ENCODE measurements at regions not wholly inside any gene's neighbourhood (a gene's known extent, or its start where the extent isn't known, plus 50 kb on each side); places are given as distances from the start of the nearest gene placed in this dataset.

DNA sequence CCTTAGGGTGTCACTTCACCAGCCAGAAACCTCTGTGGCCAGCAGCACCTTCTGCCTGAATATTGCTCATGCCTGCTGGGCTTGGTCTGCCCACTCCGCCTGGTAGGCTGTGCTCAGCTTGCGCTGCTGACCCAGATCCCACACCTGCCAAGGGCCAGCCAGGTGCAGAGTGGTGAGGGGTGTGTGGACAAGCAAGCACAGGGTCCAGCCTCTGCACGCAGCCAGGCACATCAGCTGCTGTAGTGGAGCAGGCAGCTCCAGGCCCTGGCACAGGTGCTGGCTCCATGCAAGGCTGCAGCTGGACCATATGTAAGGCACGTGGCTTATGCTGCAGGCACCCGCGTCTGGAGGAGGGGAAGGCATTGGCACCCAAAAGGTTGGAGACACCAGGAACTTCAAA lies 567.4 kb downstream of the INHBA start:
- DNase-seq (ENCODE audit: low read depth): no peak

DNA sequence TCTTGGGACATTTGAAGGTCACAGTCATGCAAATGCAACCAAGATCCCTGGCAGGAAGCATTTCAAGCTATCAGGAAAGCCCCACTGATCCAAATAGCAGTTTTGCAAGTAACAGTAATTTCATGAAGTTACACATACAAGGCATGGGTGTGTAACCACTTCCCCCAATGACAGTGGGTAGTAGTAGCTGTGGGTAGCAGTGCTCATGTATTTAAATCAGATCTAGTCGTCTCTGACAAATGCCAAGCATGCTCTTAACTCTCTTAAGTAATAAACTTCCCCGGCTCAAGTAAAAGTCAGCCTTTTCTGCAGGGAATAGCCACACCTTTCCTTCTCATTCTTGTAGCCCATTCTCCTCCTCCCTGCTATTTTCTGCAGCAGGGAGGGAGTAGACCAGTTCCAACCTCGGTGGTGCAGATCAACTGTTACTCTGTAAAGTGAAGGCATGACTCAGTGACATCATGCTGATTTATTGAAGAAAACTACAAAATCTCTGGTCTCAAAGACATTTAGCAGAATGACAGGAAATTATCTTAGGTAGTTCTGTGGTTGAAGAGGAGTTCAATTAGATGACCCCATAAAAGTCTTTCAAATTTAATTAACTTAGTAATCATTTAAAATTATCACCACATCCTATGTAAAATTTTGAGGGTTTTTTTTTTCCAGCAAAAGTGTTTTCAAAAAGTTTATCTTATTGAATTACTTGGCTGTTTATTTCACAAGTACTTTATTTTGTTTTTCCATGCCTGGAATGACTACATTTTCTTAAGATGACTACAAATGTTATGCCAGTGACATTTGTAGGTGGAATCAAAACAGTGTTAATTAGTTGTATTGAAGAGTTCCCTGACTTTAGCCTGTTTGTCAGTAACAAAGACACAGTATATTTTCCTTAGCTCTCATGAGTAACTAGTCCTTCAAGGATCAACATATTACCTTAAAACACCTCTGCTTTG lies 568.3 kb downstream of the INHBA start:
- peak; percentile 81 for DNase-seq (ENCODE audit: low read depth)

DNA sequence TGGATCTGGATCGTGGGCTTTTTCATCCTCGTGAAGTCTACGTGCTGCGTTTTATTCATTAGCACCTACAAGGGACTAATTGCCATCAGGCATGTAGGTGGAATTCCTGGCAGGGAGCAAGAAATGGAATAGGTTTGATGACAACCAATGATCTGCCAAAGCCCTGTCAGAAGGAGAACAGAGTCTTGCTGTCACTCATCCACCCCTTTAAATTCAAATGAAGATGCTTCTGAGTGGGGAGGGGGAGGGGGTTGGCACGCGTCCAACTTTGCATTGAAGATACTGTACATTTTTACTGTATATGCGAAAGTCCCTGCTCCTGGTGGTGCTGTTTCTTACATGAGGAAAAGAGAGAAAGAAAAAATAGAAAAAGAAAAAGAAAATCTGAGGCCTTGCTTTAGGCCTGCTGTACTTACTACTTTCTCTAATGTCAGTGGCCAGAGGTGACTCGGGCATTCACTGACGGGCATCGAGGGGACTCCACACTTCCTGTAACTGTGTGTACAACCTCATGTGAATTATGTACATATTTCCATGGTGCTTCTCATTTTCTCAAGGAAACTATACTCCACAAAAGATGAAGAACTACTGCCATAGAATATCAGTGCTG lies 569.1 kb downstream of the INHBA start:
- DNase-seq (ENCODE audit: low read depth): peak; percentile 4

DNA sequence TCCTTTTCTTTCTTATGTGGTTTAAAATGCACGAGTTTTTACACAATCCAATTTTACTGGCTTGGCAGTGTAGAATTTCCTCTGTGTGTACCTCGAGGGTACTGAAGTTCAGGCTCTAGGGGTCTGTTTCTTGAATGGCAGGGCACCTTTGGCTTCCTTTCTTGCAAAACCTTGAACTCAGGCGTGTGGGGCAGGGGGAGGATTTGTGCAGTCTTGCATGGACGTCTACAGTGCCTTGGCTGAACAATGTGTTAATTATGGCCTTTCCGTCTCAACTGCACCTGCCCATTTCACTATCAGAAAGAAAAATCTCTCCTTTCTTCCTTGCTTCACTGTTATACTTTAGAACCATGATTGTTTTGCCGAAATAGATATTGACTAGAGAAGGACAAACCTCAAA lies 570.9 kb downstream of the INHBA start:
- DNase-seq (ENCODE audit: low read depth): no peak

DNA sequence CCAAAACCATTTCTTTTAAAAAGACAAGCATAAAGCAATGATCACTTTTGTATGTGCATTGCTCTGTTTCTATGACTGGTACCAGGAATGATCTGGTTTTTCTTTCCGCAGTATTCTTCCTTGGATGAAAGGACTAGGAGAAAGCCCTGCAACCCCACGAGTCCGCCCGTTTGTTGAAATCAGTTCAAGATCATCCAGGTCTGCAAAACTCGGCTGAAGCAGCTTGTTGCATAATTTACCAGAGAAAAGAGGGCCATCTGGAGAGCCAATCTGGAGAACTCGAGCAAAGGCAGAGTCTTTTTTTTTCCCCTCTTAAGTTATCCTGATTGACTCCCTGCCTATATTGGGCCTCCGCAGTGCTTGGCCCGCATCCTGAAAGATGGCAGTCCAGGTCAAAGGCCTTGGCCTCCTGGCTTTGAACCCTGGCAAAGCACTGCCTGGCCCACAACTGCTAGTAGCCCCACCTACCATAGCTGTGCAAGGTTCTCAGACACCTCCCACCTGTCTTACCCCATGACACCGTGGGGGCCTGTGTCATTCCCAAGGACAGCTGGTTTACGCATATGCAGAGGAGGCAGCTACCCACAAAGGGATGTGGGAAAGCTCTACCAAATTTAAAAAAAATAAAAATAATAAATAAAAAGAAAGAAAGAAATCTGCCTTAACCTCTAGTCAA lies 572.2 kb downstream of the INHBA start:
- DNase-seq (ENCODE audit: low read depth): no peak

DNA sequence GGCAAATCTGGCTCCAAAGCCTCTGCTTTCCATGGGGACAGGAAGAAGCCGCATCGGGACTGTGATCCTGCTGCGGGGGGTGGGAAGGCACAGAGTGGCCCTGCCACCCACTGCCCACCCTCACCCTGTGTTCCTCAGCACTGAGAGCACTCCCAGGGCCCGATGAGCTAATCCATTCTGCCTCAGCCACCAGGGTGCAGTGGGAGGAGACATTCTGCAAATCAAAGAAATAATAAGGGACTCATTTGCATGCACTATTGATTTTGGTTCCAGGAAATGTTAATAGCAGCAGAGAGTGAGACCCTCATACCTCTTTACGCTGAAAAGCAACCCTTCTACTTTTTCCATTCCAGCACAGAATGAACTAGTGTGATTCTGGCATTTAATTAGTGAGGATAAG lies 572.8 kb downstream of the INHBA start:
- DNase-seq (ENCODE audit: low read depth): no peak

DNA sequence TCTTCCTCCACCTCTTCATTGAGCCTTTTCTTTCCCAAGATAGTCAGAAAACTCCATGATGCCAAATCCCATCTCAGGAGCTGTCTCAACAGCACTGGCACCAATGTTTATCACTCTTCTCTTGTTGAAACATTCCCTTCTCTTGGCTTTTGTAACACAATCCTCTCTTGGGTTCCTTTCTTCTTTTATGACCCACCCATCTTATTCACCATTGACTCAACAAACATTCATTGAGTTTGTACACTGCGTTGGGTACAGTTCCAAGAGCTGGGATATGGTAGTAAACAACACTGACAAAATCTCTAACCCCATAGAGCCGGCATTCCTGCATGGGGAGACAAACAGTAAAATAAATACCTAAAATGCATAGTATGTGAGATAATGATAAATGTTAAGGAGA lies 577.5 kb downstream of the INHBA start:
- no peak for DNase-seq (ENCODE audit: low read depth)

DNA sequence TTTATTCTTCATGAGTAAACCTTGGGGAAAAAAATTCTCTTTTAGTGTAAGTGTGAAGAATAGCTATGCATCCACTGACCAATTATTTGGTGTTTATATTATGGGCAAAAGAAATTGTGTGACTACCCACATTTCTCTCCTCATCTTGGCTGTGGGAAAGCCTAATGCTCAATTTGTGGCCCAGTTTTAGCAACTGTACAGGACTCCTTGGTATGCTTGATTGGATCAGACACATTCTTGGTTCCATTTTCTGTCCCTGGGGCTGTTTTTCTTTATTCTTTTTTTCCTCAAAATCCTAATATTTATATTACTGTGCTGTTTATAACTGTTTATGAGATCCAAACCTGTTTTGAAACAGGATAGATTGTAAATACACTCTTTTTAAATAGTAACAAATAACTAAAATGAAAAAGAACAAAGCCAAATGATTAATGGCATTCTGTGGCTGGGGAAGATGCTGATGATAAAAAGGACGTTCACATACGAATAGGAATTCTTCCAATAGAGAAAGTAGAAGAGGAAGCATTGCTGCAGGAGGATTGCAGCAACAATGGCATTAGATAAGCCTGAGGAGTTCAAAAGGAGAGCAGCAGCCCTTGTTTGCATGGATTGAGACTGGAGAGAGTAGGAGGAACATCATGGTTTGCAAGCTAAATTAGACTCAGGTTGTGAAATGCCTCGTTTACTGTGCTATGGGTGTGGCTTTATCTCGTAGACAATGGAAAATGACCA lies 580.5 kb downstream of the INHBA start:
- DNase-seq (ENCODE audit: low read depth): peak; percentile 81

DNA sequence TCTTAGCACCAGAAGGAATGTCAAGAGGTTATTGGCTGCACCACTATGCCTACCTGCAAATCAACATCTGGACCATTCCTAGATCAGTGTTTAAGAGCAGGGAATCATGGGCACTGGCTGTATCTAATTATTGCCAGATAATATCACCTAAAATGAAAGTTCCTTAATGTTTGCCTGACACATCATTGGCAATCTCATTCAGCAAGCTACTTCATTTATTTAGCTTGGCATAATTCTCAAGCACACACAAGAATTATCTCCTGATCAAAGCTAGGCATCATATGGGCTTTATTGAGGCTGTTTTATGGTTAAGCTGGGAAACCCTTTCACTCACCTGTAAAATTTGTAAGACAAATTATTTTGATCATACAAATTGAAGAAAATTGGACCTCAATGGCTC lies 581.7 kb downstream of the INHBA start:
- DNase-seq (ENCODE audit: low read depth): no peak

DNA sequence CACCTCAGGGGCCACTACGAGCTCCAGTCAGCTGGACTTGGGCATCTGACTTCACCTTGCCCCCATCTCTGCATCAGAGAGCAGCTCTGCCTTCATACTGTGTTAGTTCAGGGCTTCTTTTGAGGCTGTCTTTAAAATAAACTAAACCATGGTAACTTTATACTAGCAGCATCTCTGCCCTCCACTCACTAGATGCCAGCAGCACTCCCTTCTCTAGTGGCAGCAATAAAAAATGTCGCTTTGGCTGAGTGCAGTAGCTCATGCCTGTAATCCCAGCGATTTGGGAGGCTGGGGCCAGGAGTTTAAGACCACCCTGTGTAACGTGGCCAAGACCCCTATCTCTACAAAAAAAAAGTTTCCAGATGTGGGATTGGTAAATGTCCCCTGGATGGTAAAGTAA lies 584.4 kb downstream of the INHBA start:
- no peak for DNase-seq (ENCODE audit: low read depth)

DNA sequence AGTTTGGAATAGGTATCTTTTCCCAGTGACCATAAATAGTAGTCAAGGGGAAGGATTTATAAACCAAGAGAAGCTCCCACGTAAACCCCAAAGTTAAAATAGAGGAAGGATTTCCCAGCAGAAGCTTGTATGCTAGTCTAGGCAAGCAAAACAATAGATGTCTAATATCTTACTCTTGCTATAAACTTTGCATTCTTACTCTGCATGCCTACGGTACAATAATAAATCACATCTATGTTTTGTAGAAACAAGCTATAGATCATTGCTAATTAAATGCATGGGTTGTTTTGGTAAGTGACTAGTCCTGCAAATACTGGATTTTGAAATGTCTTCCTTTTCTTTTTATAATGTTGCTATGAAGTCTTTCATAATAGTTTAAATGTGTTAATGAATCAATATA lies 585.5 kb downstream of the INHBA start:
- no peak for DNase-seq (ENCODE audit: low read depth)

DNA sequence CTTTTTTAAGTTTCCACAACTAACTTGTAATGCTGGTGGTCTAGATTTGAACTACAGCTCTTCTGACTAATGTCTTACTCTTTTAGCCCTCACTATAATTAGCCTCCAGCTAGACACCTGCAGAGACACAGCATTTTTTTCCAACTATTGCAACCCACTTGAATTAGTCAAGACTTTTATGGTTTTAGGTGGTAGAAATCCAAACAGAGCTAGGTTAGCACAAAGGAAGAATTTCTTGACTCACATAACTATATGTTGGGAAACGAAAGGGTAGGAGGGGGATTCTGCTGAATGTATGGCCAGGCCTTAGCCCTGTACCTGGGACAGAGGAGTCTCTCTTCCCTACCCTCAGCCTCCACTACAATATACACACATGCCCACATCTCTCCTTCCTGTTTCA lies 586.1 kb downstream of the INHBA start:
- no peak for DNase-seq (ENCODE audit: low read depth)

DNA sequence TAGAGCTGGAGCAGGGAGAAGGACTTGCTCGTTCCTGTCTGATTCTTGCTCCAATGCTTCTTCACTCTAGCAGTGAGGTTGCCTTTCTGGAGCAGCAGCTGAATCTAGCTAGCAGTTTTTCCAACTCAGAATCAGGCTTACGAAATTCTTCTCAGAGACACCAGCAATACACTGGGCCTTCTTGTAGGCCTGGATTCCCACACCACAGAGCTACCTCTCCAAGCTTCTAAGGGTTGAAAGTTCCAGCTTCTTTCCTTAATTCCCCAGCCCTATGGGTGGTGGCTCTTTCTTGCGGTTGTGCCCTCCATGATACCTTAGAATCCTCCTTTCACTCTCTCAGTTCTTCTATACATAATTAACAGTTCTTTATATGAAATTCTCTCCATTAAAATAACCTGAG lies 586.6 kb downstream of the INHBA start:
- DNase-seq (ENCODE audit: low read depth): no peak

DNA sequence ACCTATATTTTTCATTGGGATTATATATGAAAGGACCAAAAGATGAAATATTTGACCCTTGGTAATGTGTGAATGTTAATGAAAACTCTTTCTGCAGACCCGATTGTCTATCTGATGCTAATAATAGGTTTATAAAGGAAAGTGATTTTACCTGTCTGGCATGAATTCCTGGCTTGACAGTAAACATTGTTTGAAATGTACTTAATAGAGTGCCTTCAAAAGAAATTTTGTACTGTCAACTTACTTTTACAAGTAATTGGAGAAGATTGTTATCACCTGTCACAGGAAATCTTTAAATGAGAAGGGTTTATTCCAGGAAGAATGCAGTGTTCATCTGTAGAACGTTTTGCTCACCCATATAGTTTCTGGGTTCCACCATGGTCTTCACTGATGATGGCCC lies 588.2 kb downstream of the INHBA start:
- DNase-seq (ENCODE audit: low read depth): no peak

DNA sequence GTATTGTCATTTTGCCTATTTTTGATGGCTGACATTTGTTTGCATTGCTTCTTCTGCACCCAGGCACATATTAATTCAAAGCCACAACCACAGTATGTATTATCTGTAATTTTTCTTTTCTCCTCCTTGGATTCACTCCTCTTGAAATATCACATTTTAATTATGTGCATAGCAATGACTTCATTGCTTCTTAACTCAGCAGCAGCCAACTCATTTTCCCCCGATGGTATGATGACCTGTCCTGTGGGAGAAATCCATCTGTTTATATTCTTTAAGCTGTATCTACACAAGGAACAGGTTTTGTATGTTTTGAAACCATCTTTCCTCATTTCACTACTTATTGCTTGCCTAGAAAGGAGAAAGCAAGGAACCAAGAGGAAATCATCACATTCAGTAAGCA lies 588.8 kb downstream of the INHBA start:
- DNase-seq (ENCODE audit: low read depth): peak; percentile 36

DNA sequence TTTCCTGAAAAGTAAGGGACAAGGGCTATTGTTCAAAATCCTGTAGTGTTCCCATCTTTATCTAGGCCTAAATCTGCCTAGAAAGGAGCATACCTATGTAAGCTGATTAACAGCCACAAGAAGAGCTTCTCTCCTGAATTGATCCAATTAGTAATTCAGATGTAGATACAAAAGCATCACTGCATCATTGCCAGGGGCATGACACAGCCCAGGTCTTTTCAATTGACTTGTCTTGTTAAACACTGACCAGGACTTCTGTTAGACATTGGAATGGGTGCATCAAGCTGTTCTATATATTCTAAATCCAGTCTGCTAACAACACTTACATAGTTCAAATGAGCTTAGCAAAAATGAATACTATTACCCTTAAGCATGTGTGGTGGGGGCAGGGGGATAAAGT lies 589.2 kb downstream of the INHBA start:
- DNase-seq (ENCODE audit: low read depth): no peak

DNA sequence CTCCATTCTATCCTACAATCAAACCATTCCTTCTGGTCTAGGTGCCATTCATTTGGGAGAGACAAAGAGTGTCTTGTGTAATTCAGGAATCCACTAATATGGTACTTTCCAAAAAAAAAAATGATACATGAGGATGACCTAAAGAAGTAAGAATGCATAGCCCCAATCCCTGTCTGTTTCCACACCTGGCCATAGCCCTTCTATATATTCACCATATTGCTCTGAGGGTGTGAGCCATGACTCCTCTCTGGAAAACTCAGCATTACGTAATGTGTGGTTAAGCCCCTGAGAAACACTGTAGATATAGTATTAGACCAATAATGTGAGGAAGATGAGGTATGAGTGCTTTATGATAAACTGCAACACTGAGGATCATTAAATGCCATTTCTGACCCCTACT lies 592.7 kb downstream of the INHBA start:
- DNase-seq (ENCODE audit: low read depth): peak; percentile 33

DNA sequence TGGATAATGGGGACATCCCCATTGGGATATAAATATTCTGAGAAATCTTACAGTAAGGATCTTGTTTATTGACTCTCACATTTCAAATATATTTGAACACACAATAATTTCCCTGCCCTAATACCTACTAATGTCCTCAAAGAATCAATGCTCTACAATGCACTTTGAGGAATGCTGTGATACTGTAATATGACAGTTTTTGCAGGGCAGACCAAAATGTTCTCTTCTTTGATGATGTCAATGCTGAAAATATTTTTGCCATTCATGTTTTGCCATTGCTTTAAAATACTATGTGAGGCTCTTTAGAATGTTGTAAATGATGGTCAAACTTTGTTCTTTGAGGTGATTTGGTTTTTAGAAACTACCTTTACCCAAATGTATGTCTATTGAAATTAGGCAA lies 594.1 kb downstream of the INHBA start:
- DNase-seq (ENCODE audit: low read depth): no peak

DNA sequence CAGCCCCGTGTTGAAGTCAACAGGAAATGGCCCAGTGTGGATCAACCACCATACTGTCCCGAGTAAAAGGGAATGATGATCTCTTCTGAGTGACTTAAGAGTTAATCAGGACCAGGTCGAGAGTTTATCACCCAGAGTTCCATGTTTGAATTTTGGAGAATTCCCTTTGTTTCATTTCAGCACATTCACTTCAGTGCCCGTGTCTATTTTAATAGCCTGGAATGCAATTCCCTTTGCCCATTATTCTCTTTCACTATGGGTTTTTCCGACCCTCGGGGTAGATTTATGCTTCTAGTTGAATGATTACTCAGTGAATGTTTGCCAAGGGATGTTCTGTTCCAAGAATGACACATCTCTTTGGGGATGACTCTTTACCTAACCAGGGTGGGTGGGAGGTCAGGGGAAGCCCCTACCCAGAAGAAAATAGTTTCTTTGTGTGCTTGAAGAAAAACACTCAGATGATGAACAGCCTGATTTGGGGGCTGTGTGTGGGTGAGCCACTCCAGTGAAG lies 594.9 kb downstream of the INHBA start:
- peak; percentile 63 for DNase-seq (ENCODE audit: low read depth)

DNA sequence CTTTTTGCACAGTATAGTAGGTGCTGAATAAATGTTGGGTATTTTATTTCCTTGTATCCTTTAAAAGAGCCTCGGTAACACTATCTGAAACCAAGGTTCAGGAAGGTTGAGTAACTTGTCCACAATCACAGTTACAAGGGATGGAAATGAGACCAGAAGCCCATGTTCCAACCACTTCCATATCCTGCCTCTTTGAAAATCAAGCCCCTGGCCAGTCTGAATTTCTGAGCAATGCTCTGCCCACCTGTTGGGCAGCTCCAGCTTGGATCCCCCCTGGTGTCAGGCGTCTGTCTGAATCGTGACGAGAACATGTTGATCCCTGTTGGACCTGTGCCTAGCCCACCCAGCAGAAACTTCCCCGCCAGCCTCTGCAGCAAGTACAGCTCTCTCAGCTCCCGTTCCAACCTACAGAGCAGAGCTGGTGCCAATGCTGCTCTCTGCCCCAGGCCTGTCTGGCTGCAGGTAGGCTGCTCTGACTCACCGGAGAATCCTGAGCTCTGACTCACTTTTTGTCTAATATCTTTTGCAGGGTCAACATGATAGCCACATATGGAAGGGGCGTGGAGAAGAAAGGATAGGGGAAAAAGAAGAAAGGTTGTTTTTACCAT lies 595.5 kb downstream of the INHBA start:
- peak; percentile 54 for DNase-seq (ENCODE audit: low read depth)

DNA sequence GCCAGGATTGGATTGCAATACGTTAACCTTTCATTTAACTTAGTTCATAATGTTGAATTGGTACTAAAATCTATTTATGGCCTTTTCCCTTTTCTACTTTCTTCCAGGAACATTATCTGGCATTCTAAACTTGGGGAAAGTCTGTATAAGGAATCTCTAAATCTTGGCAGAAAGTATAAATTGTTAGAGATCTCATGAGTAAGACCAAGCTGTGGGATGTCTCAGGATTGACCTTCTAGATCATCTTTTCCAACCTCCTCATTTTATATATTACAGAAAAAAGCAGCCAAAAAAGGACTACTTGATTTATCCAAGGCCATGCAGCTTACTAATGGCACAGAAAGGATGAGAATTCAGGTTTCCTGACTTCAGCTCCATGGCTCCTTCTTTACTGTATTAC lies 598.3 kb downstream of the INHBA start:
- peak; percentile 81 for DNase-seq (ENCODE audit: low read depth)

DNA sequence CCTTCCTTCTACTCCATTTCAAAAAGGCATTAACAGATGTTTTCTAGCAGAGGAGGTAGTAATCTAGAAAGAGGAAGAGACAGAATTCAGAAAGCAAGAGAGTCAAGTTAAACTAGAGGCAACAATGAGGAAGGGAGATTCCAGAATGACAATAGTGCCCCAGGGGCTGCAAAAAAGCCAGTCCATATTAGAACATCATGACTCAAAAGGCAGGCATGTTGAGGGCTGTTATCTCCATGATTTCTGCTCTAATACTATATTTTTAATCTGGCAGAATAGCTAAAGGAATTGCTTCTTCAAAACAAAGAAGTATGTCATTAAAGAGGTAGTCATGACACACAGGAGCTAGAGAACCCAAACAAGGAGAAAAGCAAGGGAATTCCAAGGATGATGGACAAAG lies 599.6 kb downstream of the INHBA start:
- DNase-seq (ENCODE audit: low read depth): peak; percentile 88
